Testis (tissue), 2 donors: ENCODE measurements at regions not wholly inside any gene's neighbourhood (a gene's known extent, or its start where the extent isn't known, plus 50 kb on each side); places are given as distances from the start of the nearest gene placed in this dataset.

ENCODE experiments used
- POLR2A ChIP-seq: fragments of 450-650 bp; IDR thresholded peaks from one replicate; pipeline ENCODE4 v1.6.1; 2017; ENCODE audit warnings: antibody characterized with exemption, mild to moderate bottlenecking, moderate library complexity
- TF ChIP-seq, protein P1 (sequence below), 3 experiments: fragments of 450-650 bp in 2 of 3; fragments of 200-600 bp in 1 of 3; sonication (generic) in 1 of 3; IDR thresholded peaks; one replicate each; pipeline ENCODE4 v1.5.1; 2016 to 2019; ENCODE audit warnings: antibody characterized with exemption in 3 of 3, mild to moderate bottlenecking in 2 of 3, moderate library complexity in 1 of 3

DNA sequence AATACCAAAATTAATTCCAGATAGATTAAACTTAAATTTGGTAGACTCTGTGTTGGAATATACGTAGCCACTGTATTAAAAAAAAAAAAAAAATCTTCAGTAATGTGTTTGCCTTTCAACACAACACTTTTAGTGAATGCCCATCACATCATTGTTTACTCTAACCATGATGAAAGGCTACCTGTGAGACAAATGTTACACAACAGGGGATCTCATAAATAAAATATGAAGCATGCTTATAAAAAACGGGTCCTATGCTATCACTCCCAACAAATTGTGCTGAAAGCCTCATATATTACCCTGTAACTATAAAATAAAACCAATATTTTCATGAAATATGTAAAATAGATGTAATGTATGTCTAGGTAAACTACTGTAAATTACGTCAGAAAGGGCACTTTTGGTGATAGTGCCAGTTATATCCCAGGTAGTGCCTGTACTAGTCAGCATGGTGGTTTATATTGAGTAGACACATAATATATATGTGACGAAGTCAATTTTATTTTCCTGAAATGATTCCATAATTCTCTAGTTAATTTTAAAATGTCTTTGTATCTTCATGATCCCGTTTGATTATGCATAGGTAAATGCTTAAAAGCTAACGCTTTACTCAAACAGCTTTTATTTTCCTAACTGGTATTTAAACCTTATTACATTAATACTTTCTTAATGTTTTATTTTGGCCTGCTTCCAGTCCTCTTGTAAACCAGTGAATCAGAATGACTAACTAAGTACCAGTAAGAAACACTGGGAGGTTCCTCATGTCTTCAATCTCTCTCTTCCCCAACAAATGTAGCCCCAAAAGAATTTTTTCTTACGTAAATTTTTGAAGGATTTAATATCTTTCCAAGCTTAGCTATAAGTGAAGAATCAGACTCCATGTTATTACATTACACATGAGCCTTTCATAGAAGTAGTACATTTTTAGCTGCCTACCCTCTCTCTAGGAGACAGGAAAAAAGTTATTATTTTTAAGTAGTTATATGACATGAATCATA lies 420.3 kb downstream of the GABRG2 start:
- no peak for TF ChIP-seq POLR2A
- TF ChIP-seq, protein P1, sequence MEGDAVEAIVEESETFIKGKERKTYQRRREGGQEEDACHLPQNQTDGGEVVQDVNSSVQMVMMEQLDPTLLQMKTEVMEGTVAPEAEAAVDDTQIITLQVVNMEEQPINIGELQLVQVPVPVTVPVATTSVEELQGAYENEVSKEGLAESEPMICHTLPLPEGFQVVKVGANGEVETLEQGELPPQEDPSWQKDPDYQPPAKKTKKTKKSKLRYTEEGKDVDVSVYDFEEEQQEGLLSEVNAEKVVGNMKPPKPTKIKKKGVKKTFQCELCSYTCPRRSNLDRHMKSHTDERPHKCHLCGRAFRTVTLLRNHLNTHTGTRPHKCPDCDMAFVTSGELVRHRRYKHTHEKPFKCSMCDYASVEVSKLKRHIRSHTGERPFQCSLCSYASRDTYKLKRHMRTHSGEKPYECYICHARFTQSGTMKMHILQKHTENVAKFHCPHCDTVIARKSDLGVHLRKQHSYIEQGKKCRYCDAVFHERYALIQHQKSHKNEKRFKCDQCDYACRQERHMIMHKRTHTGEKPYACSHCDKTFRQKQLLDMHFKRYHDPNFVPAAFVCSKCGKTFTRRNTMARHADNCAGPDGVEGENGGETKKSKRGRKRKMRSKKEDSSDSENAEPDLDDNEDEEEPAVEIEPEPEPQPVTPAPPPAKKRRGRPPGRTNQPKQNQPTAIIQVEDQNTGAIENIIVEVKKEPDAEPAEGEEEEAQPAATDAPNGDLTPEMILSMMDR (IDR thresholded peaks at IDR 0.05), result no peak
